Spleen (tissue), 11 donors: ENCODE measurements at regions not wholly inside any gene's neighbourhood (a gene's known extent, or its start where the extent isn't known, plus 50 kb on each side); places are given as distances from the start of the nearest gene placed in this dataset.

Experiments
- DNase-seq: peaks from one replicate; pipeline ENCODE4 v3.0.0-alpha.2; 2020
- H3K27ac ChIP-seq, 8 donors: fragments of 200-600 bp; sonication (generic) in 7 of 8; 1 replicate in 4 of 8; 2 replicates in 4 of 8; pipeline versions ENCODE4 v1.5.0 to v1.8.0; 2016 to 2021; ENCODE audit warnings: inconsistent platforms in 4 of 8, mild to moderate bottlenecking in 4 of 8, moderate library complexity in 1 of 8
- H3K27me3 ChIP-seq, 7 donors: fragments of 200-600 bp; sonication (generic) in 6 of 7; replicated peaks in 1 of 7; 1 replicate in 4 of 7; 2 replicates in 3 of 7; pipeline versions ENCODE4 v1.5.0 to v1.8.0; 2016 to 2021; ENCODE audit warnings: inconsistent platforms in 3 of 7, mild to moderate bottlenecking in 1 of 7
- H3K36me3 ChIP-seq, 6 donors: fragments of 200-600 bp; sonication (generic) in 5 of 6; 1 replicate in 4 of 6; 2 replicates in 2 of 6; pipeline versions ENCODE4 v1.5.0 to v1.8.0; 2016 to 2021; ENCODE audit warnings: inconsistent platforms in 2 of 6
- H3K4me1 ChIP-seq, 6 donors: fragments of 200-600 bp; sonication (generic) in 5 of 6; 1 replicate in 3 of 6; 2 replicates in 3 of 6; pipeline versions ENCODE4 v1.5.0 to v1.8.0; 2016 to 2021; ENCODE audit warnings: inconsistent platforms in 3 of 6
- H3K4me3 ChIP-seq, 8 donors: fragments of 200-600 bp; sonication (generic) in 7 of 8; 1 replicate in 4 of 8; 2 replicates in 4 of 8; pipeline versions ENCODE4 v1.5.0 to v1.8.0; 2016 to 2021; ENCODE audit warnings: inconsistent platforms in 4 of 8, mild to moderate bottlenecking in 4 of 8, moderate library complexity in 2 of 8
- H3K9me3 ChIP-seq, 8 donors: fragments of 200-600 bp; sonication (generic) in 7 of 8; 1 replicate in 4 of 8; 2 replicates in 4 of 8; pipeline versions ENCODE4 v1.5.0 to v1.8.0; 2016 to 2021; ENCODE audit warnings: inconsistent platforms in 4 of 8
- POLR2A ChIP-seq, 3 donors: fragments of 450-650 bp; IDR thresholded peaks; one replicate each; pipeline ENCODE4 v1.5.1; 2017; ENCODE audit warnings: antibody characterized with exemption in 3 of 3, mild to moderate bottlenecking in 1 of 3
- POLR2AphosphoS5 ChIP-seq, 3 donors: sonication (generic); formaldehyde crosslinking; IDR thresholded peaks; one replicate each; pipeline ENCODE4 v1.5.1; 2017; ENCODE audit warnings: antibody characterized with exemption in 3 of 3
- WGBS, 5 donors: extraction: QIAGEN DNeasy Blood & Tissue Kit in 3 of 5; methylation state at CpG; one replicate each; pipeline versions ENCODE4 v1.1.5 to v1.1.7; 2013 to 2018; 5-methylcytosine and 5-hydroxymethylcytosine counted together
- intact Hi-C: fragments of 100-400 bp; cut with DNase I; formaldehyde crosslinking; loops from one replicate; pipeline ENCODE4 v1.15.0; 2023; ENCODE audit warnings: low total_unique reads
- TF ChIP-seq, protein P1 (sequence below), 11 experiments: fragments of 200-600 bp in 7 of 11; fragments of 450-650 bp in 4 of 11; sonication (generic) in 4 of 11; IDR thresholded peaks in 8 of 11; conservative IDR thresholded peaks in 3 of 11; 1 replicate in 7 of 11; 2 replicates in 4 of 11; pipeline versions ENCODE4 v1.4.0 to v1.8.0; 2016 to 2021; ENCODE audit warnings: antibody characterized with exemption in 11 of 11, inconsistent platforms in 4 of 11, mild to moderate bottlenecking in 1 of 11
- donor health status: healthy with polysubstance abuse.
- donor health status: DM: no; HTN: no; CAD: no; lungs with moderate emphysema.
- donor health status: DM: no; HTN: no; CAD: no.
- donor health status: Bipolar disorder and iron deficiency.
- donor health status: healthy.
- donor health status: DM: no; HTN: no; CAD: no.
- donor health status: DM: yes; HTN: yes; CAD: no.

DNA sequence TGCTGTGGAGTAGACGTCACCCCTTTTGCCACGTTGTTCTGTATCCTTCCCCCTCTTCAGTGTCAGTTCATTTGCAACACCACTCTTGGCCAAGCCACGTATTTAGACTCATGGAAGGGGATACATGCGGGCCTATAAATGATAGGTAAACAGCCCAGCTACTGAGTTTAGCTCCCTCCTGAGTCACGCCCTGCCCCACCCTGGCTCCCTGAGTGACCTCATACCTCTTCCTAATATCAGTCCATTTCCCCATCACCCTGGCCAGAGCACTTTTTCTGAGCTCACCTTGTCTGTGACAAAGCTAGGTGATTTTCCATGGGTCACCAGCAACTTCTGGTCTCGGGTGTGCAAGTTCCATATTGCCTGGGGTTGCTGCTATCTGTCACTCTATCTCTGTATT lies 147.2 kb upstream of the MAF start:
- intact Hi-C loops: no loop called here
- WGBS, 5 donors: 80 to 91% (median 87%) methylated on average over 6 of the region's 6 CpGs
- H3K27ac ChIP-seq: no peak overlapping the region

DNA sequence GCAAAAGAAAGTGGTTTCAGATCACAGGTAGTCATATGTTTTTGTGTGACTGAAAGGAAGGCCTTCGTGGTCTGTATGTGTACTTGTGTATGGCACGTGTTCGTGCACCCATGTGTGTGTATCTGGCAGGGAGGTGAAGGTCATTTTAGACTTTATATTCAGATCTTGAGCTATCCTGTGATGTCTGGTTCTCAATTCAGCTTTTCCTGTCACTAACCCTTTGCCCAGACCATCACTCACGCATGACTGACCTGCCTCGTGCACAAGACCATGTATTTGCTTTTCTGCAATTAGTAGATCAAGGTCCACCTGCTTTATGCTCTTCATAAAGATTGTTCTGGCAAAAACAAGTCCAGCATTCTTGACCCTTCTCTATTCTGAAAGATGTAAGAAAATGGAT lies 139.7 kb upstream of the MAF start:
- 87 to 94% (median 90%) methylated on average over 5 of the region's 5 CpGs for WGBS, 5 donors
- Histone ChIP-seq H3K36me3 (no peaks in the 10 kb centered on the region), H3K4me1 (no peaks in the 10 kb centered on the region), H3K9me3 (no peaks in the 10 kb centered on the region), H3K27ac (no peak overlapping the region), H3K27me3 (no peaks in the 10 kb centered on the region), H3K4me3 (no peak overlapping the region)
- TF ChIP-seq POLR2A (IDR thresholded peaks at IDR 0.05) (no peak), POLR2AphosphoS5 (IDR thresholded peaks at IDR 0.05) (no peak)
- TF ChIP-seq, protein P1, sequence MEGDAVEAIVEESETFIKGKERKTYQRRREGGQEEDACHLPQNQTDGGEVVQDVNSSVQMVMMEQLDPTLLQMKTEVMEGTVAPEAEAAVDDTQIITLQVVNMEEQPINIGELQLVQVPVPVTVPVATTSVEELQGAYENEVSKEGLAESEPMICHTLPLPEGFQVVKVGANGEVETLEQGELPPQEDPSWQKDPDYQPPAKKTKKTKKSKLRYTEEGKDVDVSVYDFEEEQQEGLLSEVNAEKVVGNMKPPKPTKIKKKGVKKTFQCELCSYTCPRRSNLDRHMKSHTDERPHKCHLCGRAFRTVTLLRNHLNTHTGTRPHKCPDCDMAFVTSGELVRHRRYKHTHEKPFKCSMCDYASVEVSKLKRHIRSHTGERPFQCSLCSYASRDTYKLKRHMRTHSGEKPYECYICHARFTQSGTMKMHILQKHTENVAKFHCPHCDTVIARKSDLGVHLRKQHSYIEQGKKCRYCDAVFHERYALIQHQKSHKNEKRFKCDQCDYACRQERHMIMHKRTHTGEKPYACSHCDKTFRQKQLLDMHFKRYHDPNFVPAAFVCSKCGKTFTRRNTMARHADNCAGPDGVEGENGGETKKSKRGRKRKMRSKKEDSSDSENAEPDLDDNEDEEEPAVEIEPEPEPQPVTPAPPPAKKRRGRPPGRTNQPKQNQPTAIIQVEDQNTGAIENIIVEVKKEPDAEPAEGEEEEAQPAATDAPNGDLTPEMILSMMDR (IDR thresholded peaks at IDR 0.05 in 8 of 11, conservative IDR thresholded peaks at IDR 0.05 in 3 of 11): no peak
- intact Hi-C loops: no loop called here
- no peak for DNase-seq

More for the DNA sequence above, 147.2 kb upstream of the MAF start:
- no peaks in the 10 kb centered on the region for H3K4me1 ChIP-seq
- peaks cover 0 to 7% (median 0%) of the 10 kb centered on the region in 8 donors for H3K9me3 ChIP-seq
- H3K36me3 ChIP-seq: no peaks in the 10 kb centered on the region
- no peaks in the 10 kb centered on the region for H3K27me3 ChIP-seq
- no peak overlapping the region for H3K4me3 ChIP-seq
- TF ChIP-seq POLR2A (IDR thresholded peaks at IDR 0.05) (no peak), POLR2AphosphoS5 (IDR thresholded peaks at IDR 0.05) (no peak)
- TF ChIP-seq, protein P1 (IDR thresholded peaks at IDR 0.05 in 8 of 11, conservative IDR thresholded peaks at IDR 0.05 in 3 of 11): no peak
- DNase-seq: no peak

DNA sequence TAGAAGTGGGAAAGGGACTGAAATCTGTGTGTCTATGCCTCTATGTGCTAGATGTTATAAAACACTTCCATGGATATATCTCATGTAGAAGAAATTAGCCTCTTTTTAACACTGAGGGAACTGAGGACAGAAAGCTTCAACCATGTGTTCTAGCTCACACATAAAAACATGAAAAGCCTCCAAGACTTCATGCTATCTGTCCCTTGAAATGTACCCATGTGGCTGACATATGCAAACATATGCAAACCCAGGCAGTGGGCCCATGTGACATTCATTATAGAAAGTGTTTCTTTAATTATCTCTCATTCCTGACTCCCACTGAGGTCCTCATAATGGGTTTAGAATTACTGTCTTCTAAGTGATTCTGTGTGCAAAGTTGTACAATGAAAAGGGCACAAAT lies 134.7 kb upstream of the MAF start:
- no peaks in the 10 kb centered on the region for H3K9me3 ChIP-seq
- DNase-seq: no peak
- TF ChIP-seq, protein P1 (IDR thresholded peaks at IDR 0.05 in 8 of 11, conservative IDR thresholded peaks at IDR 0.05 in 3 of 11): no peak
- TF ChIP-seq POLR2A (IDR thresholded peaks at IDR 0.05): no peak
- TF ChIP-seq POLR2AphosphoS5 (IDR thresholded peaks at IDR 0.05): no peak
- H3K27me3 ChIP-seq: no peaks in the 10 kb centered on the region
- H3K4me1 ChIP-seq: no peaks in the 10 kb centered on the region
- H3K4me3 ChIP-seq: no peak overlapping the region
- no peak overlapping the region for H3K27ac ChIP-seq
- intact Hi-C loops: no loop called here
- H3K36me3 ChIP-seq: no peaks in the 10 kb centered on the region

DNA sequence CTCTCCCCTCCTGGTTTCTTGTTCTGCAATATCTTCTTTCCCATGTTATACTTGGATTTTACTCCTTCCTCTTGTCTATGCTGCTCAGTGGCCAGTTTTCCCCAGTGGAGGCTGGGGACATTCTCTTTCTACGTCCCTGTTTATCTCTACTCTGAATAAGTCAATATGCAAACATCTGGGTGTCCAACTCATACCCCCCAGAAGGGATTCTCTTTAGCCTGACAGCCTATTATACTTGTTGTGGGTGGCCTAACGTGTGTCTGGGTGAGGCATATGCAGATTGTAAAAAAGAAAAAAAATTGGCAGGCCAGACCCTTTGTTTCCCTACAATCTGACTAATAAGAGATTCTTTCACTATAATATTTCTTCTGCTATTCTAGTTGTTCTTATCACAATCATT lies 134.2 kb upstream of the MAF start:
- intact Hi-C loops: no loop called here
- no peak for DNase-seq
- no peaks in the 10 kb centered on the region for H3K36me3 ChIP-seq
- H3K27me3 ChIP-seq: no peaks in the 10 kb centered on the region
- WGBS, 5 donors: 76 to 84% (median 77%) methylated on average over 2 of the region's 2 CpGs
- H3K9me3 ChIP-seq: no peaks in the 10 kb centered on the region
- TF ChIP-seq, protein P1 (IDR thresholded peaks at IDR 0.05 in 8 of 11, conservative IDR thresholded peaks at IDR 0.05 in 3 of 11): no peak
- TF ChIP-seq POLR2A (IDR thresholded peaks at IDR 0.05): no peak
- no peak for TF ChIP-seq POLR2AphosphoS5 (IDR thresholded peaks at IDR 0.05)
- no peaks in the 10 kb centered on the region for H3K4me1 ChIP-seq
- H3K4me3 ChIP-seq: no peak overlapping the region
- no peak overlapping the region for H3K27ac ChIP-seq
